Activated CD4-positive, alpha-beta T cell treated with anti-CD3 and anti-CD28 coated beads, Interleukin-10, Interleukin-2, amounts not matched to agents 100 ng/mL and 50 ng/mL, durations not matched to agents 16 hours and 8 hours (primary cell): ENCODE measurements at regions not wholly inside any gene's neighbourhood (a gene's known extent, or its start where the extent isn't known, plus 50 kb on each side); places are given as distances from the start of the nearest gene placed in this dataset.

Source experiments
- DNase-seq: peaks from one replicate; pipeline ENCODE4 v3.0.0-alpha.2; 2020

DNA sequence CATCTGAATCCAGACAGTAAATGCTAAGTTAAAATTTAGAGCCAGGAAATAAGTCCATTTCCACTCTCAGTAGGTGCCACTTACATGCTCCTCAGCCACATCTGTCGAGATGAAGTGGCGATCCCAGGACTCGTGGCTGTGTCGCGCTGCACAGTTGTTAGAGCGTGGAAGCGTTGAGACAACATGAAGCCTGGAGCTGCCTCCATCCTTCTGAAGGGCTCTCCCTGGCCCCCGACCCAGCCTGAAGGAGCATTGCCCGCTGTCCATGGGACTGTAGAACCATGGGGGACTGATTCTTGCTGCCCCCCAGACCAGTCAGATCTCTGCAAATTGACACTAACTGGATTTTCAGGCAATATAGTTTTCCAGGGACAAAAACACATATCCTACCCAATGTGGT is 58.9 kb downstream of the IRX1 start:
- DNase-seq, result no peak

DNA sequence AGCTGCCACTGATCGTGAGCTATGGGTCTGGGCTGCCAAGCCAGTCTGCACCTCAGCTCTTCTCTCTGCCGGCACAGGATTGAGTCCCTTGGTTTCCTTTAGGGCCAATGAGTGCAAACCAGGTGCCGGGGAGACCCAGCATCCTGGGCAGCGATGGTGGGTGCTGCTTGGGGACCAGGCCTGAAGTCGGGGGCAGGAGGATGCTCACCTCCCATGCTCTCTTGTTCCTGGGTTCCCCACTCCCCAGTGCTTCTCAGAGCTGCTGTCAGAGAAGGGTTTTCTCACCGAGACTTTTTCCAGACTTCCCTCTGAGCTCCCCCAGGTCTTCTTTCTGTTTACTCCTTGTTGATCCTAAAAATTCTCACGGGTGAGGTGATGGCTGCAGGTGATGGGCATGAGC is 61.2 kb downstream of the IRX1 start:
- no peak for DNase-seq

DNA sequence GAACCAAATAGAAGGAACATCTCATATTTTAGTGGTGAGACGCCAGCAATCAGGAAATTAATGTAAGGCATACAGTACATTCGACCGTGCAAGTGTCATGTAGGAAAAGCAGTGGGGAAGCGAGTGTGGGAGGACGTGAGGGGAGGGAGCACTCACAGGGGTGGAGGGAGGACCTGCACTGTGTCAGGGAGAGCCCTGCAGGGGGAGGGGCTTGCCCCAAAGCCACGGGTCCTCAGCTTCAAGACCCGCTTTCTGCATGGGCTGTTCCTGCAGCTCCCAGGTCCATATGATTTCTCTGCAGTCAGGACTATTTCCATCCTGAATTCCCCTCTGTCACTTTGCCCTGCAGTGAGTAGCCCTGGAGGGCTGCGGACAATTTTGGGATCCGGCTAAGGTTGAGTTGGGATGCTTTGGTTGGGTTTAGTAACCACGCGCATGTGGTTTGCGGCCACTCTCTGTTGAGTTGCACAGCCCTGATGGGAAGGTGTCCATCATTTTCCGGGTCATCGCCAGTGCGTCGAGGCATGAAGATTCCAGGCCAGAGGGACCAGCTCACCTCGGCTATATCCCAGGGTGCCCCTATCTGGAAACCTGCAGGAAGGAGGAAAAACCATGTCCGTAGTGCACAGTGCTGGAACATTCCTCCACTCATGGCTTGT is 61.9 kb downstream of the IRX1 start:
- no peak for DNase-seq

DNA sequence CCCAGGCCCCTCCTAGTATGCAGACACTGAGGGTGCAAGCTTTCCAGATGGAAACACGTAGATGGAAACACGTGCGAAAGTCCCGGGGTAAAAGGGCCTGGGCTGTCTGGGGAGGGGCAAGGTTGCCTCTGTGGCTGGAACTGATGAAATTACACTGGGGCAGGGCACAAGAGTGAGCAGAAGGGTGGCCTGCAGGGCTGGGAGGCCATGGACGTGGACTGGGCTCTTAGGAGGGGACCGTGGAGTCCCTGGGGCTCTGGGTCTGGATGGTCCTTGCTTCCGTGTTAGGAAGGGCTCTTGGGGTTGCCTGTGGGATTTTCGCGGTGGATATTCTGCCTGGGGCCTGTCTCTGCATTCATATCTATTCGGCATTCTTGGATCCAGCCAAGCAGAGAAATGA is 63.3 kb downstream of the IRX1 start:
- no peak for DNase-seq

DNA sequence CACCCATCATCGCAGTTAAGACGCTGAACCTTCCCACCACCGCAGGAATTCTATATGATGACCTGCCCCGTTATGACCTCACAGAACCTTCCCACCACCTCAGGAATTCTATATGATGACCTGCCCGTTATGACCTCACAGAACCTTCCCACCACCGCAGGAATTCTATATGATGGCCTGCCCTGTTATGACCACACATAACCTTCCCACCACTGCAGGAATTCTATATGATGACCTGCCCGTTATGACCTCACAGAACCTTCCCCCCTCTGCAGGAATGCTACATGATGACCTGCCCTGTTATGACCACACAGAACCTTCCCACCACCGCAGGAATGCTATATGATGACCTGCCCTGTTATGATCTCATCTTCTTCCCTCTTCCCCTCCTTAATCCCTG is 64.3 kb downstream of the IRX1 start:
- DNase-seq, result no peak

DNA sequence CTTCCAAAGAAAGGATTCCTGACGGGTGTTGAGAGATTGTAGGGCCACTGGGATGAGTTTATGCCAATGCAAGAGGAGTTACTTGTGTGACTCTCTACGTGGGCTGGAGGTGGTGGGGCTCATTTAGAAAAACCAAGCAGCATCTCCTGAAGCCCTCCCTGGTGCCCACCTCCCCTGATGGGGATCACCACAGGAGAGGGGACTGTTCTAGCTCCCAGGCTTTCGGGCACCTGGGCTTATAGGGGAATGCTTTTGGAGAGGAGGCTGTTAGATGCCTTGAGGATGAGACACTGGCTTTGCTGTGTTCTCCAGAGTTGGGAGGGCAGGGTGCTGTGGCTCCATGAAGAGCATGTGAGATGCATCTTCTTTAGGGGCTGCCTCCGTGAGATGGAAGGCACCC is 65.0 kb downstream of the IRX1 start:
- no peak for DNase-seq

DNA sequence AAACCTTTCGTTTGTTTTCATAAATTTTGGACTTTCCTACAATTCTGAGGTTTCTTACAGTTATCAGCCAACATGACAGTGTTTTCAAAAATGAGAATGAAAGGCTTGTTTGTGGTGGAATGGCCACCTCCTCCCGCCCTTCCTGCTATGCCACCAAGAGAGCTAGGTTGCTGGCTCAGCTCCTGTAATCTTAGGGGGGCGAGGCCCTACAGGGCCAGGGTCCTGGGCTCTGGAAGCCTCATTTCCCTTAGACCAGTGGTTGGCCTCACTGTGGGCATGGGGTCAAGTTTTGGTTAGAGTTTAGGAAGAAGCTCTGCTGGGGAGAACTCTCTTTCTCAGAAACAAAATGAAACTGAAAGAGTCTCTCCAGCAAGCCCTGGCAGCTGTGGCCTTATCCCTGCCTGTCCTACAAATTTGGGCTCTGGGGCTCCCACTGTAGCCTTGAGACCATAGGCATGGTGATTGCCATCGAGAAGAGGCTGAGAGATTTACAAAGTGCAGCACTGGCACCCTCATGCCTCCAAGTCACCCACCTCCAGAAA is 66.2 kb downstream of the IRX1 start:
- DNase-seq, result no peak

DNA sequence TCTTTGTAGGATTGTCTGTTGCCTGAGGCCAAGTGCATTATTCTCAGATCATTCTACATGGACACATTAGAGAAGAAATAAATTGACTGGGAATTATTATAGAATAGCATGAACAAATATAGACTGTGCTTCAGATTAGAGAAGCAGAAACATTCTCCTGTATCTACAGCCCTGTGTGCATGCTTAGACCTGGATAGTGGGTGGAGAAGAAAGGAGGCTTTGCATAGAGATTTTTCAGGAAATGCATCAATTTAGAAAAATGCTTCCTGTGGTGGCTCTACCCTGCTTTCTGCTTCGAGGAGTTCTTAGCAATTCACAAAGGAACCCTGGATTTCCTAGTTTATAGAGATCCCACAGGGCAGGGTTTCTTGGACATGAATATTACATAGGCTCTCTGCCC is 66.7 kb downstream of the IRX1 start:
- no peak for DNase-seq

DNA sequence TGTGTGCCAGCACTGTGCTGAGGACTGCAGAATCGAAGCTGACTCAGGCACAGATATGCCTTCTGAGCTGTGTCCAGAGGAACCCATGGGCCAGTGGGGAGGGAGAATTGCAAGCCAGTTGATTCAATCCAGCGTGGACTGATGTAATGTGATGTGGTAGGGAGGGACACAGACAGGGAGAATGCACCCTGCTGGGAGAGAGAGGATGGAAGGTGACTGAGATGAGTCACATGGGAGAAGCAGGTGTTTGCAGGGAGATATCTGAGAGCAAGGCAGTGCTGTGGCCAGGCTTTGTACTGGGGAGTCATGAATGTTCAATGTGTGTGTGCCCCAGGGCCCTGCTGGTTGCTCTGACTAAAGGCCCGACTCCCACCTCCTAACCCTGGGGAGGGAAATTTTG is 75.7 kb downstream of the IRX1 start:
- no peak for DNase-seq

DNA sequence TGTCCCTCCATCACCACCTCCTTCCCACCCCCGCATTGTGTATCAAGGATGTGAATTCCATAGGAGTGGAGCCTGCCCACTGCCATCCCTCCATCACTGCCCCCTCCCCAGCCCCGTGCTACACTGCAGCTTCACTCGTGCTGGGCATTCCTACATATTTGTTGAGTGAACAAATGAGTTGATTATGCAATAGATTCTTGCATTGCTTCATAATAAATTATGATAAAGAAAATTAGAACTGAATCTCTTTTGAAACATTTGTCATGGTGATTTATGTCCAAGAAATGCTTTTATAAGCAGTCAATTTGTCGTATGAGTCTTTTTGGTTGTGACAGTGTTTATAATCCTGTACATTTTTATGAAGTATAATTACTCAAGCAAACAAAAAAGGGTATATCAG is 83.2 kb downstream of the IRX1 start:
- DNase-seq, result no peak

DNA sequence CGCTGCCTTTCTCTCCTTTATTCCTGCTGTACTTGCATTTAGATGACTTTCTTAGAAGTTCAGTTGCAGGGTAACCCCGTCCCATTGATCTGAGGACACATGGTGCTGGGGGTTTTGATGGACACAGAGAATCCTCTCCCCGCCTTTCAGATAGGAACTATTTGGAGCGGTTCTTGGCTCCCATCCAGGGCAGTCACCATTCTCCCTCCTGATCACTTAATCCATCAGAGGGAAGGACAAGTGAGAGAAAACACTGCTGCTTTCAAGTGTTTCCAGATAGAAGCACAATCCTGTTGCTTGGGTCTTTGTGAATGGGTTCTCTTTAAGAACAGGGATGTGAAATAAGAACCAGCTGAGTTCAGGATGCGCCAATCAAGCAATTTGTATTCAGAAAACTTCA is 85.2 kb downstream of the IRX1 start:
- no peak for DNase-seq

DNA sequence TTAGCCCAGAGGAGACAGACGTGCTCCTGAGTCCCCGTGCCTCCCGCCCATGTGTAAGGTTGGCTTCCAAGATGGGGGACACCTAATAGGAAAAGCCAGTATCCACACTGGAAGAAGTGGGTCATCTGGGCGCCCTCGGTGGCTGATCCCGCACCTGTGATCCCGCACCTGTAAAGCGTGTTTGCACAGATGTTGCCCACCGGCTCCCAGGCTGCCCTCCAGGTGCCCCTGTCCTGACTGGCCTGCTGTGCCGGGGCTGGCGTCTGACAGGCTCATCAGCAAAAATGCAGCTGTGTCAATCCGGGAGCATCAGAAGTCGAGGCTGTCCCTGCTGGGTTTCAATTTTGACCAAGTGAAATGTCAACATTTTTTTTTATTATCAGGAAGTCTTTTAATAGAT is 88.5 kb downstream of the IRX1 start:
- no peak for DNase-seq

DNA sequence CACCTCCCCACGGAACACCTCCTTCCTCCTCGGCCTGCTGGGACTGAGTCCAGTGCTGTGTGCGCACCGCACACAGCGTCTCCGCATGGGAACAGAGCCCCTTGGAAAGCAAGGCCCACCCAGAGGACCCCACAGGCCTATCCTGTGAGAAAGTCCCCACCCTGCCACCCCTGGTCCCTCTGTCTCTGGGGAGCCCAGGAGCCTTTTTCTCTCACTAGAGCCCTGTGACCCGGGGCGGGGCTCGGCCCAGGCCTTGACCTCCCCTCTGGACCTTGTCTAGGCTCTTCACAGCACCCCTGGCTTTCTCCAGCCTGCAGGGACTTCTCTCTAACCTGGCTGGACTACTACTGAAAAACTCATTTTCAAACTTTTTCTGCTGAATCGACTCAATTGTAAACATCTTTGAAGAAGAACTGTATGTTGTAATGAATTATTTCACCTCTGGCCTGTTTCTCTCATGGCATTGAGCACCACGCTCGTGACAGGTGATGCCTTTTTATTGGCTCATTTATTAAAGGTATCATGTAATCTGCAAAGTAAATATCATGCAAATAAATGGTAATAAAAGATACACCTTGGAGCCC is 89.2 kb downstream of the IRX1 start:
- no peak for DNase-seq

DNA sequence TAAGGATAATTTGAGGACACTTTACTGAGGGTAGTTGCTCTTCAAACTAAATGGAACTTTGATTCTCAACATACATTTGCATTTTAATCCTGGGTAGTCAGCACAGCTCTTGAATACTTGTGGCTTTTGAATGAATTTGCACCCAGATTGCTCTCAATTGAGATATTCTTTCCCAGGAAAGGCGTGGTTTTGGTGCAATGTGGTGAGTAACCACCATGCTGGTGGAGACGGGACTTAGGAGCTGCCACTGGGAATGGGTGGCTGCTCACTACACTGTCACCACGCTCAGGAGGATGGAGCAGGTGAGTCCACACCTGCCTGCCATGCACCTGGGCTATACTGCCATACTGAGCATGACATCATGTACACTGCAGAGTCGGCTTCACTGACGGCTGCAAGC is 99.2 kb downstream of the IRX1 start:
- no peak for DNase-seq

DNA sequence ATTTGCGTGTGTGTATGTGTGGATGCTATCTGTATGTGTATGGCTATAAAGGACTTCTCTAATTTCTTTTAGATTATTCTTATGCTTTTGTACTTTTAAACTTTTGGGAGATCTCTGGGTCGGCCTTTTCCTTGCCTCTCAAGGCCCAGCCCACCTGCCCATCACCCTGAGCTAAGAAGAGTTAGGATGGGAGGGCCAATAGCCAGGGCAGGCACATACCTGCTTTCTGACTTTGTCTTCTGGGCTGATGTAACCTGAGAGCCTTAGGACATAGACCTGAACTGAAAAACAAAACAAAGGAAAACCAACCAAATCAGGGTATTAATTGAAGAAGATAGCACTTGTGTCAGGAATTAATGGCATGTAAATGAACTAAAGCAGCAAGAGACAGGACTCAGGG is 100.2 kb downstream of the IRX1 start:
- DNase-seq, result no peak

DNA sequence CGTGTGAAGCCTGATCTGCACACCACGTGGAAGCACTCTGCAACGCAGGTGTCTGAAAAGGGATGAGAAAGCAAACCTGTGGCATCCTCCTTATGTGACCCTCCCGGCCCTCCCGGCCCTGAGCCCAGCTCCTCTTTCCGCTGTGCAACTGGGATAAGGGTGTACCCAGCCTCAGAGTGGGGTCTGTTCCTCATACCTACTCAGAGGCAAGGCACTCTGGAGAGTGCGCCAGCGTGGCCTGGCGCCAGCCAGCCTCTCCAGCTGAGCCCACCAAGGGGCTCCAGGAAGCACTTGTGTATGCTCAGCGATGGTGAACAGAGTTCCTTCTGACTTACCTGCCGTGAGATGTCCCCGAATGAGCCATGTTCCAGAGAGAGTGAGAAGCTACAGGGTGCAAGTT is 102.8 kb downstream of the IRX1 start:
- DNase-seq, result no peak

DNA sequence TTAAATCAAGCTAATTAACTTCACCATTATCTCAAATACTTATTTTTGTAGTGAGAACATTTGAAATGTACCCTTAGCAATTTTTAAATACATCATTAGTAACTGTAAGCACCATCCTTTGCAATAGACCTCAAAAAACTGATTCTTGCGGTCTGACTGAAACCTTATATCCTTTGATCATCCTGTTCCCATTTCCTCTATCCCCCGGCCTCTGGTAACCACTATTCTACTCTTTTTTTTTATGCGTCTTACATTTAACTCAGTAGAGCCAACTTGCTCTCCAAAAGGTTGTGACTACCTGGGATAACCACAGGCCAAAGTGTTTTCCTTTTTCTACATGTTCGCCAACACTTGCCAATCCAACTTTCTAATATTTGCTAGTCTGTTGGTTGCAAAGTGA is 106.1 kb downstream of the IRX1 start:
- no peak for DNase-seq

DNA sequence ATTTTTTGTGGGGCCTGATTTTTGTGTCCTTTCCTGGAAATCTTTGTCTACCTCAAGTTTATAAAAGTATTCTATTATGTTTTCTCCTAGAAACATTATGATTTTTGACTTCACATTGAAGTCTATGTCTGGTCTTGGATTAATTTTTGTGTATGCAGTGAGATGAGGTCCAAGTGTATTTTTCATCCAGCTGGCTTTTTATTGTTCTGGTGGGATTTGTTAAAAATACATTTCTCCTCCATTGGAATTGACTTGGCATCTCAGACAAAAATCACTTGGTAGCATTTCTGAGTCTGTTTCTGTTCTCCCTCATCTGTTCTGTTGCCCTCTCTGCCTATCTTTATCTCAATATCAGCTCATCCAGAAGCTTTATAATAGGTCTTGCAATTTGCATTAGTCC is 109.0 kb downstream of the IRX1 start:
- no peak for DNase-seq

DNA sequence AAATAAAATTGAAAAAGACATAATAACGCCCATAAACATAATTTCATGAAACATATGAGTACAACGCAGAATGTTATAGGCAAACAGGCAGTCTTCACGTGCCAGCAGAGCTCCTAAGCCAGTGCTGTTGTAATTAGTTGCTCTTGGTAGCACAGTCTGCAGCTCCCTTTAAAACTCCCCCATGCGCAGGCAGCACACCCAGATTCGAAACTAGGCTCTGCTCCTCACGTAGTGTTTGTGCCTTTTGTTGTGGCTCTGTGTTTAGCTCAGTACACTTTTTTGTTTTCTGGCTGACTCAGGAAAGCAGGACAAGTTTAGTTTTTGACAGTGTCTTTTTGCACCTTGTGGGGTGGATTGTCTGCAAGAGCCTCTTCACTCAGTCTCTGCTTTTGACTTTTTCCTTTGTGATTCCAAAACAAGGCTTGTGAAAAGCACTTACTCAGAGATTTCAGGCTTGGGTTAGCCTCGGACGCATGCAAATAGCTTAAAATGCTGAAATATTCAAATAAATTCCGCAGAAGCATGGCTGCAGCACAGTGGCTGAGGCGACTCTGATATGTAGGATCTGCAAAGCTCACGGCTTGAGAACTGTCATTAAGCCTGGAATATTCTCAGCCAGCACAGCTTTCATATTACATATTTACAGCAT is 113.6 kb downstream of the IRX1 start:
- no peak for DNase-seq

DNA sequence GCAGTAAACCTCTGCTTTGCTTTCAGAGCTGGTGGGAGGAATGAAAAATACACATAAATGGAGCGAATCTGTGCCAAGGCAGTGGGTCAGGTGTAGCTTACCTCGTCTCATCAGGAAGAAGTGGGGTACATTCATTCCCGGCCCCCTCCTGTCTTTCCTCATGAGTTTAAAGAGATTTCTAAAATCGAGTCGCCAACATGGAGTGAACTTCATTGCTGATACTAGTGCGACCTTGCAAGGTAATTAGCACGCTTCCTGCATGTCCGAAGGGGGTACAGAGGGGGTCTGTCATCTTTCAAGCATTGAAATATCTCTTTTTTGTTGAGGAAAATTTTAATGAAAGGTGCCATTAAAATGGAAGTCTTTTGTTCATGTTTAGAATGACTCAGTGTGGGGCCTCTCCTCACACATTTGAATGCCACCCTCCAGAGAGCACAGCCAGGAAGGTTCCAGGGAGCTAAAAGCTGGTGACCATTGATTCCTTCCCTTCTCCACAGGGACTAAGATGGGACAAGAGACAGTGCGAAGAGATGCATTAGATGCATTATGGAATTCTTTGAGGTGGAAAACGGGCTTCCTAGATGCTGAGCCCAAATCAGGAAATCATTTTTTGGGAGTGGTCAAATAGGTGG is 114.2 kb downstream of the IRX1 start:
- no peak for DNase-seq

DNA sequence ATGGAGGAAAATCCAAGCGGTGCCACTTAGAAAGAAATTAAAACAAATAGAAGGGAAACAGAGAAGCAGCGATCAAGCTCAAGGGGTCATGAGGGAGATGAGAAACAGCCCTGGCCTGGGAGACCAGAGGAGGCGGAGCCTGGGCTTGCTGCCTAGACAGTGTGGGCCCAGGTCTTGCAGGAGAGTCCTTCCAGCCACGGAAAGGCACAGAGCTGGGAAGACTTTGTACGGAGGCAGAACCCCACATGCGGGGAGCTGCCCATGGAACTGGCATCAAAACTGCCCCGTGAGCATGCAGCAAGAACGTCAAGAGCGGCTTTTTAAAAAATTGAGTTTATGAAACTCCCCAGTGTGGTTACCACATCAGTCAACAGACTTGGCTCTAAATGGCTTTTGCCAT is 119.4 kb downstream of the IRX1 start:
- no peak for DNase-seq

DNA sequence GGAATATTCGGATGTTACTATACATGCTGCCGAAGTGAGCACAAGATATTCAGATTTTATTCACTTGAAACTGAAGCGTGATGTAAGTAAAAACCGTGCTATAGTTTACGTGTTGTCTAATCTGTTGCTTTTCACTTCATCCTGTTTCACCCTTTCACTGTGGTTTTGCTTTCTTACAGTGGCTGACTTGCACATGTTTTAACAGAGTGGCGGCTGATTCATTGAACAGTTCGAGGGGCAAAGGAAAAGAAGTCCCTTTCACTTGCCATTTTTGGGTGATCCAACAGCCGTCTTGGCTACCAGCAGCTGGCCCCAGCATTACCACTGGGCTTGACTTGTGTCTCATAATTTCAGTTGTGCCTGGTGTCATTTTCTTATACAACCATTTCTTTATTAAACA is 134.0 kb downstream of the IRX1 start:
- DNase-seq, result no peak

DNA sequence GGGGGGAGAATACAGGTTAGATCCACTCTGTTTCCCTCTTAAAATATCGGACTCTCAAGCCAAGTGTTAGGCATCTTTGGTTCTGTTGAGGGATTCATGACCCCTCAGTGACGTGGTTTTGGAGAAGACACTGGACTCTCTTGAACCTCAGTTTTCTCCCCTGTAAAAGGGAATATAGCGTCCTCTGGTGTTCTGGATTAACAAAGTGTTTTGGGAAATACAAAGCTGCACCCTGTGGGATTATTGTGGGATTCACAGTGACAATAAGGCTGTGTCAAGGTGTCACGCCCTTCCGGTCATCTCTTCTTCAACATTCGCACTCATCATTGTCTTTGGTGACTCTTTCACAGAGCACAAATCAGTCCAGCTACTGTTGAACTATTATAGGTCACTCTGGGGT is 139.0 kb downstream of the IRX1 start:
- DNase-seq, result no peak

DNA sequence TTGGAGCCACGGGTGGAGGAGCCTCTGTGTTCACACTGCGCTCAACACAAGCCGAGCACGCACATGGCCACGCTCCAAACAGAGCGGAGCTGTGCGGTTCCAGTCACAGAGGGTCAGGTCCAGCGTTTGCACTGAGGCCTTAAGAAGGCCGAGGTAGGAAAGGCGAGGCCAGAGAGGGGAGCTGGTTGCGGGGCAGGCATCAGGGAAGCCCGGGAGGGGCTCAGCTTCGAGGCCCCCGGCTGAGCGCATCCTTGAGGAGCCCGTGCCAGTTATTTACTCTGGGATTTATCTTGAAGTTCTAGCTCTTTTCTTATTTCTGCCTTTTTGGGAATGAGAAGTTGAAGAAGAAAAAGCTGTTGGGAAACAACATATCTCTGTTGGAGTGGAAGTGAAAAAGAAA is 140.8 kb downstream of the IRX1 start:
- DNase-seq, result no peak
